Vagina (tissue), 2 donors: ENCODE measurements at regions not wholly inside any gene's neighbourhood (a gene's known extent, or its start where the extent isn't known, plus 50 kb on each side); places are given as distances from the start of the nearest gene placed in this dataset.

Experiments
- DNase-seq, 2 donors: peaks; one replicate each; pipeline ENCODE4 v3.0.0-alpha.2; 2017; ENCODE audit errors: extremely low spot score in 2 of 2
- H3K27ac ChIP-seq: fragments of 200-600 bp; sonication (generic); one replicate; pipeline ENCODE4 v1.5.1; 2019
- H3K27me3 ChIP-seq: fragments of 200-600 bp; sonication (generic); one replicate; pipeline ENCODE4 v1.5.1; 2019
- H3K36me3 ChIP-seq, 2 donors: fragments of 200-600 bp; sonication (generic); one replicate each; pipeline ENCODE4 v1.5.1; 2017 to 2019
- H3K4me1 ChIP-seq: fragments of 200-600 bp; sonication (generic); one replicate; pipeline ENCODE4 v1.5.1; 2019
- H3K4me3 ChIP-seq, 2 donors: fragments of 200-600 bp; sonication (generic); 1 replicate in 1 of 2; 2 replicates in 1 of 2; pipeline ENCODE4 v1.5.1; 2016 to 2019
- H3K9me3 ChIP-seq: fragments of 200-600 bp; sonication (generic); one replicate; pipeline ENCODE4 v1.5.1; 2019
- POLR2A ChIP-seq, 2 donors: fragments of 450-650 bp; IDR thresholded peaks; one replicate each; pipeline ENCODE4 v1.6.1; 2017; ENCODE audit warnings: antibody characterized with exemption in 2 of 2, mild to moderate bottlenecking in 2 of 2, moderate library complexity in 2 of 2
- POLR2AphosphoS5 ChIP-seq, 2 donors: sonication (generic); formaldehyde crosslinking; IDR thresholded peaks; one replicate each; pipeline ENCODE4 v1.9.0; 2017; ENCODE audit warnings: antibody characterized with exemption in 2 of 2, mild to moderate bottlenecking in 2 of 2, low read depth in 1 of 2; ENCODE audit not compliant: insufficient read depth in 1 of 2
- intact Hi-C: fragments of 100-400 bp; cut with DNase I; formaldehyde crosslinking; loops from one replicate; pipeline ENCODE4 v1.15.1; 2023
- TF ChIP-seq, protein P1 (sequence below), 3 experiments: fragments of 450-650 bp in 2 of 3; fragments of 200-600 bp in 1 of 3; sonication (generic) in 1 of 3; IDR thresholded peaks; one replicate each; pipeline ENCODE4 v1.5.1; 2017 to 2019; ENCODE audit warnings: antibody characterized with exemption in 3 of 3, mild to moderate bottlenecking in 2 of 3, moderate library complexity in 2 of 3

DNA sequence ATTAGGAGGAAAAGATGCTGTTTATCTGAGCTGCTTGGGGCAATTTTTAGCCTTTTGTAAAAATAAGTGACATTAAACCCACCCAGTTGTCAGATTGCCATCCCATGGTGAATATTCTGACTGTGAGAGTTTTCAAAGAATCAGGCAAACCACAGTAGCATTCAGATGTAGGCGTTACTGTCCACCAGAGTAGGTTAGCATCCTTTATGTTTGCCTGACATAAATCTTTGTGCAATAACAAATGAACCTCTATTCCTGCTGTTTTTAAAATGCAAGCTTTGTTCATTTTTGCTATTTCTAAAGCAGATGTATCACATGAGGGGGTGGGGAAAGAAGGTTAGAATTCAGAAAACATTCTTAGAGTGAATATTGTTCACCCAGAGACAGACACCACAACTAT, 427.8 kb downstream of the CDH9 start:
- TF ChIP-seq POLR2A (IDR thresholded peaks at IDR 0.05), result no peak
- no peak for TF ChIP-seq POLR2AphosphoS5 (IDR thresholded peaks at IDR 0.05; ENCODE audit: insufficient read depth in 1 of 2, low read depth in 1 of 2)
- TF ChIP-seq, protein P1, sequence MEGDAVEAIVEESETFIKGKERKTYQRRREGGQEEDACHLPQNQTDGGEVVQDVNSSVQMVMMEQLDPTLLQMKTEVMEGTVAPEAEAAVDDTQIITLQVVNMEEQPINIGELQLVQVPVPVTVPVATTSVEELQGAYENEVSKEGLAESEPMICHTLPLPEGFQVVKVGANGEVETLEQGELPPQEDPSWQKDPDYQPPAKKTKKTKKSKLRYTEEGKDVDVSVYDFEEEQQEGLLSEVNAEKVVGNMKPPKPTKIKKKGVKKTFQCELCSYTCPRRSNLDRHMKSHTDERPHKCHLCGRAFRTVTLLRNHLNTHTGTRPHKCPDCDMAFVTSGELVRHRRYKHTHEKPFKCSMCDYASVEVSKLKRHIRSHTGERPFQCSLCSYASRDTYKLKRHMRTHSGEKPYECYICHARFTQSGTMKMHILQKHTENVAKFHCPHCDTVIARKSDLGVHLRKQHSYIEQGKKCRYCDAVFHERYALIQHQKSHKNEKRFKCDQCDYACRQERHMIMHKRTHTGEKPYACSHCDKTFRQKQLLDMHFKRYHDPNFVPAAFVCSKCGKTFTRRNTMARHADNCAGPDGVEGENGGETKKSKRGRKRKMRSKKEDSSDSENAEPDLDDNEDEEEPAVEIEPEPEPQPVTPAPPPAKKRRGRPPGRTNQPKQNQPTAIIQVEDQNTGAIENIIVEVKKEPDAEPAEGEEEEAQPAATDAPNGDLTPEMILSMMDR (IDR thresholded peaks at IDR 0.05), result no peak
- Histone ChIP-seq H3K9me3 (no peaks in the 10 kb centered on the region), H3K27ac (no peak overlapping the region), H3K27me3 (no peaks in the 10 kb centered on the region), H3K36me3 (no peaks in the 10 kb centered on the region), H3K4me3 (no peak overlapping the region), H3K4me1 (no peaks in the 10 kb centered on the region)
- no peak for DNase-seq
- intact Hi-C loops, result no loop called here

GRCh38 chr5:26601563-26601962, 436.8 kb downstream of the CDH9 start:
- intact Hi-C loops, result no loop called here
- Histone ChIP-seq H3K36me3 (no peaks in the 10 kb centered on the region), H3K27me3 (no peaks in the 10 kb centered on the region), H3K27ac (no peak overlapping the region), H3K9me3 (no peaks in the 10 kb centered on the region), H3K4me3 (no peak overlapping the region), H3K4me1 (no peaks in the 10 kb centered on the region)
- no peak for TF ChIP-seq POLR2A (IDR thresholded peaks at IDR 0.05)
- TF ChIP-seq, protein P1 (IDR thresholded peaks at IDR 0.05), result no peak
- no peak for TF ChIP-seq POLR2AphosphoS5 (IDR thresholded peaks at IDR 0.05; ENCODE audit: insufficient read depth in 1 of 2, low read depth in 1 of 2)
- DNase-seq, result no peak

DNA sequence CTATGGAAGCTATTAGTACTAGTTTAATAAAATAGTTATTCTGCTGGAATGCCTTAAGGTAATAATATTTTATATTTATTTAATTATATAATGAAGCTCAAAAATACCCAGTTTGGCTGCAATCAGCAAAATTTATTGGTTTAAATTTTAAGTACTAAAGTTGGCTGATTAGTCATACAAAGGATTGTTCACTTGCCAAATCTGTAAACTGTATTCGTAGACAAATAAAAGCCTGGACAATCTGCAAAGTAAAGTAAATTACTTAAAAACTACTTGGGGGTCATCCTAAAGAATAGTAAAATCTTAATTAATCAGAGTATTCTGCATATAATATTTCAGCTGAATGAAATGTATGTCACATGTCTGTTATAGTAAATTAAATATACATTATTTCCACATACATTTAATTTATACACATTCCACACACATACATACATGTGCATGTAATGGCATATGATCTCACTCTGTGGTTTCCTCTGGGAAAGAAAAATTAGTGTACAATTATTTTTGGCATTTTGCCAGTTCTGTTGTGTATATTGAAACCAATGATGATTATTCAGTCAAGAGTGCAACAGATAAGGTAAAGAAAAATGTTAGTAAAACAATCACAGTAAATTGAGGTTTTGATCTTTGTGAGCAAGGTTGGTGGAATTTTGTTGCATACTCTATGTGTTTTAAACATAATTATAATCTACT, 455.9 kb downstream of the CDH9 start:
- TF ChIP-seq, protein P1 (IDR thresholded peaks at IDR 0.05), result no peak
- Histone ChIP-seq H3K27me3 (no peaks in the 10 kb centered on the region), H3K9me3 (no peaks in the 10 kb centered on the region), H3K4me1 (no peaks in the 10 kb centered on the region), H3K36me3 (no peaks in the 10 kb centered on the region), H3K27ac (no peak overlapping the region), H3K4me3 (no peak overlapping the region)
- intact Hi-C loops, result no loop called here
- no peak for DNase-seq

DNA sequence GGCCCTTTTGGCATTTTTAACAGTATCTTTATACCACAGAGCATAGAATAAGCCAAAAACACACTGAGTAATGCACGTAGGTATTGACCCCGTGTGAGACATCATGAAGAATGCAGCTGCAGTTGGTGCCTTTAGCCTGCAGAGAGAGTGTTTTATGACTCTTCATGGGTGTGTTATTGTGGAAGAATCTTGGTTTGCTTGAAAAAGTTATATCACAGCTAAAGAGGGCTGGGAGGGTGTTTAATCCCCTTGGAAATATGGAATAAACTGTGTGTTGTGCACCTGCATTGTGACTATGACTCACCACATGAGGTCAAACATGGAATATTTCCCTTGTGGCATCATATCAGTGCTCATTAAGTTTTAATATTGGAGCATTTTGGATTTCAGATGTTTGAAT, 458.7 kb downstream of the CDH9 start:
- Histone ChIP-seq H3K27ac (no peak overlapping the region), H3K9me3 (no peaks in the 10 kb centered on the region), H3K27me3 (no peaks in the 10 kb centered on the region), H3K4me3 (no peak overlapping the region), H3K4me1 (no peaks in the 10 kb centered on the region), H3K36me3 (no peaks in the 10 kb centered on the region)
- intact Hi-C loops, result no loop called here
- TF ChIP-seq POLR2A (IDR thresholded peaks at IDR 0.05), result no peak
- no peak for TF ChIP-seq POLR2AphosphoS5 (IDR thresholded peaks at IDR 0.05; ENCODE audit: insufficient read depth in 1 of 2, low read depth in 1 of 2)
- TF ChIP-seq, protein P1 (IDR thresholded peaks at IDR 0.05), result no peak
- no peak for DNase-seq

- H3K9me3 ChIP-seq, result no peaks in the 10 kb centered on the region
- peaks cover under 1% of the 10 kb centered on the region for H3K4me1 ChIP-seq
- no peak for DNase-seq
- no peaks in the 10 kb centered on the region for H3K36me3 ChIP-seq
- intact Hi-C loops, result no loop called here
- H3K4me3 ChIP-seq, result no peak overlapping the region
- H3K27ac ChIP-seq, result no peak overlapping the region
- no peaks in the 10 kb centered on the region for H3K27me3 ChIP-seq
- no peak for TF ChIP-seq POLR2A (IDR thresholded peaks at IDR 0.05)
Measured at GRCh38 chr5:26578002-26578401, 460.4 kb downstream of the CDH9 start.
